GM11168 (cell line): ENCODE measurements at regions not wholly inside any gene's neighbourhood (a gene's known extent, or its start where the extent isn't known, plus 50 kb on each side); places are given as distances from the start of the nearest gene placed in this dataset.
"Not testable (repeated sequence)": the region's sequence is repeated elsewhere in the genome, so short reads cannot be mapped to it uniquely, and the experiment has no call there.

Experiments used
- in situ Hi-C: fragments of 300-500 bp; cut with MboI; formaldehyde crosslinking; loops from one replicate; pipeline ENCODE4 v1.12.0; 2022; ENCODE audit warnings: low sequenced_read_pairs; ENCODE audit not compliant: unreplicated experiment

GRCh38 chr17:71638668-71639067 lies 482.2 kb upstream of the SOX9 start:
- in situ Hi-C loops: no loop called here

GRCh38 chr17:71639865-71640264 lies 481.0 kb upstream of the SOX9 start:
- in situ Hi-C loops: no loop called here

DNA sequence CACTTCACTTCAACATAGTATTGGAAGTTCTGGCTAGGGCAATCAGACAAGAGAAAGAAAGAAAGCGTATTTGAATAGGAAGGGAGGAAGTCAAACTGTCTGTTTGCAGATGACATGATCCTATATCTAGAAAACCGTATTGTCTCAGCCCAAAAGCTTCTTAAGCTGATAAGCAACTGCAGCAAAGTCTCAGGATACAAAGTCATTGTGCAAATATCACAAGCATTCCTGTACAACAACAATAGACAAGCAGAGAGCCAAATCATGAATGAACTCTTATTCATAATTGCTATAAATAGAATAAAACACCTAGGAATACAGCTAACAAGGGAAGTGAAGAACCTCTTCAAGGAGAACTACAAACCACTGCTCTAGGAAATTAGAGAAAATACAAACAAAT lies 473.9 kb upstream of the SOX9 start:
- in situ Hi-C loops: not testable (repeated sequence)

DNA sequence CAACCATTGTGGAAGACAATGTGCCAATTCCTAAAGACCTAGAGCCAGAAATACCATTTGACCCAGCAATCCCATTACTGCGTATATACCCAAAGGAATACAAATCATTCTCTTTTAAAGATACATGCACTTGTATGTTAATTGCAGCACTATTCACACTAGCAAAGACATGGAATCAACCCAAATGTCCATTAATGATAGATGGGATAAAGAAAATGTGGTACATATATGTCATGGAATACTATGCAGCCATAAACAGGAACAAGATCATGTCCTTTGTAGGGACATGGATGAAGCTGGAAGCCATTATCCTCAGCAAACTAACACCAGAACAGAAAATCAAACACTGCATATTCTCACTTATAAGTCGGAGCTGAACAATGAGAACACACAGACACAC lies 472.5 kb upstream of the SOX9 start:
- in situ Hi-C loops: not testable (repeated sequence)

DNA sequence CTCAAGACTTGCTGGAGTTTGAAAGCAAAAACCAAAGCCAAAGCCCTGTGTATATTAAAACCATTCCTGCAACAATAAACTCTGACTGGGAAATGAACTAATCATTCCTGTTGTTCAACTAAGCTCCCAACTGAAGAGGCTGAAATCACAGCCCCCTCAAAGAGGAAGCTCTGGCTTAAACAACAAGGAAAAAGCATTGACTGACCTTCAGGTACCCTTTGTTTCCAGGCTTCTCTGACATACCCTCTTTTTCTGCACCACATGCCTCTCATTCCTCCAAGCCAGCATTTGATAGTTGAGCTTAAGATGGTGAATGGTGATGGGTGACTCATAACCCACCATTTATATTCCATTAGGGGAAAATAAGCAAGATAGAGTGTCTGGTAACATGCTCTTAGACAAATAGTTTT lies 470.9 kb upstream of the SOX9 start:
- in situ Hi-C loops: no loop called here

DNA sequence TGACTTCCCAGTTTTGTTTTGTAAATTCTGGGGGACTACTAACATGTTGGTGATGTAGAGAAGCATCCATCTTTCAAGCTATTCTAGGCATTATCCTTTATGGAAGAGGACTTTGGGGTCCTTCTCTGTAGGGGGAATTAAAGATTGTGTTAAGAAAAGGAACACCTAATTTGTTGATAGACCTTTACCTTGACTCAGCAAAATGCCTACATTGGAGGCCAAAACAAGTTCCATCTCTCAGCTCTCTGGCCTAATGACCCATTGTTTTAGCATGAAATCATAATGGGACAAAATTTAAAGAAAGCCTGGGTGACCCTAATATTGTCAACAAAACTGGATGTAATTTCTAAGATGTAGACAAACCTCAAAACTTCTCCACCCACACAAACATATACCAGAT lies 465.3 kb upstream of the SOX9 start:
- in situ Hi-C loops: no loop called here

- in situ Hi-C loops: no loop called here
These were observed 463.6 kb upstream of the SOX9 start for GRCh38 chr17:71656964-71657858.

DNA sequence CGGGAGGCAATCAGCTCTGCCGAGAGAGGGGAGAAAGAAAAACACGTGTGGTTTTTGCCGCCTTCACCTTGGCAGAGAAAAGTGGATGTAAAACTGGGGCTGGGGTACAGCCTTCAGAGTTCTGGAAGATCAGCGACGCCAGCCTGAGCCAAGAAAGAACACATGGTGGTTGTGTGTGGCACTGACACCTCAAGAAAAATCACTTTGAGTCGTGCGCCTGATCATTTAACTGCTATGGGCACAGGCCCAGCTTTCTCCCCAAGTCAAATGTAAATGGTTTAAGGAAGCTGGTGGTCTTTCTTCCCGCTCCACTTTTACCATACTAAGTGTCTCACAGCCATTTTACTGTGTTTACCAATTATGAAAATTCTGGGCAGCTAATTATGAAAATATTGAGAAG lies 461.8 kb upstream of the SOX9 start:
- in situ Hi-C loops: no loop called here

DNA sequence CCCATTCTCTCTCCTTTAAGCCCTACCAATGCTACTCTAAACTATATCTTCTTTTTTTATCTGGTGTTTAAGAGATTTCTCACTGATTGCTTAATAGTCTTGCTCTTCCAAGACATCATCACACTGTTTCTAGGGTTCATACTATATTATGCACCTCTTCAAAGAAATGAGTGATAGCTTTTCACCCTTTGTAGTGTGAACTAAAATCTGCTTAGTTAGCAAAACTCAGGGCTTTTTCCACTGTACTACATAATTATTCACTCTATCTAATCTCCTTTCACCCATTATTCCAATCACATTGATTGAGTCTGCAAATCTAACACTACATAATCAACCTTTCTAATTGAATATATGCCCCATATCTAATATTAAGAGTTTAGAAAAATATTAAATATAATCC lies 456.0 kb upstream of the SOX9 start:
- in situ Hi-C loops: no loop called here

GRCh38 chr17:71666047-71666446 lies 454.8 kb upstream of the SOX9 start:
- in situ Hi-C loops: no loop called here

DNA sequence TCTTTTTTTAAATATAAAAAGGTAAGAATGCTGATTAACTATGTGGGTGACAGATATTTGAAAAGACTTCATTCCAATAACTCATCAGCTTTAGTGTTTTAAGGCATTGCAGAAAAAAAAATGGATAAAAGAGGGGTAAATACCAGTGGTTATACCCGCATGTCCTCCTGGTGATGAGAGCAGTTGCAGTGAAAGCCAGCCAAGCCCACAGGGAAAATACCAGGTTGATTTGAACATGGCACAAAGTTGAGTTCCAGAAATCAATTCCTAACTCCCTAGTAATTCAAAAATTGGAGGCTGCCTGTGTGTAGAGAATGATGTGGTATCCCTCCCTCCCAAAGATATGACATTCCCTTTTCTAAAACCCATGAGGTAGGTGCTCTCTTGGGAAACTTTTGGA lies 453.2 kb upstream of the SOX9 start:
- in situ Hi-C loops: no loop called here

GRCh38 chr17:71668807-71669206 lies 452.0 kb upstream of the SOX9 start:
- in situ Hi-C loops: no loop called here

- in situ Hi-C loops: no loop called here
These were observed 443.4 kb upstream of the SOX9 start for GRCh38 chr17:71677439-71677838.

- in situ Hi-C loops: no loop called here
These were observed 441.0 kb upstream of the SOX9 start for GRCh38 chr17:71679832-71680231.

DNA sequence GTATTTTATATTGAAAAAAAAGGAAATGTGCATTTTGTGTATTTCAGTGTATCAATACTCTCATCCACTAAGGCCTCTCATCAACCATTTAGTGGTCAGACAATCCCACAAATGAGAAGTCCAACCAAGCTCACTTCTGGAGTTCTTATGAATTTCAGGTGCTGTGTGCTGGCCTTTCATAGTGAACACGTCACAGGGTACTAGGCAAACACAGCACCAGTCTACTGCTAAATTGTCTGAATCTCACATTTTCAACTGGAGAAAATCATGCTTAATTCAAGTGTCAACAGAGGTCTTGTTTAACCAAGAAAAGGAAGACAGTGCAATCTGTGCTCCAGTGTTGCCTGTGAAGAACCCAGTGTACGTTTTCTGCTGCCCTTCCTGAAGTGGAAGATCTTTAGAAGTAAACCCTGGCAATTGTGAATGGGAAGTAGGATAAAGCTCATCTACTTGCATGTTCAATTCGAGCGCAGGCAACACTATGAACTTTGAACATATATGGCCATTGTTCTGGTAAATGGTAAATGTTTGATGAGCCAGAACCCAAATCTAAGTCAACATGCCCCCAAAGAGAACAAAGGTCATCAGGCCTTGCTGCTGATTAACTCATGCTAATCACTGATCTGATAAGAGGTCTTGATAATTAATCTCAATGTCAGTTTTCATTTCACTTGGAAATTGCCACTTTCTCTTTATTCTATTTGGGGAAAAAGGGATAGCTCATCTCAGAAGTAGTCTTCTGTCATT lies 439.2 kb upstream of the SOX9 start:
- in situ Hi-C loops: no loop called here

DNA sequence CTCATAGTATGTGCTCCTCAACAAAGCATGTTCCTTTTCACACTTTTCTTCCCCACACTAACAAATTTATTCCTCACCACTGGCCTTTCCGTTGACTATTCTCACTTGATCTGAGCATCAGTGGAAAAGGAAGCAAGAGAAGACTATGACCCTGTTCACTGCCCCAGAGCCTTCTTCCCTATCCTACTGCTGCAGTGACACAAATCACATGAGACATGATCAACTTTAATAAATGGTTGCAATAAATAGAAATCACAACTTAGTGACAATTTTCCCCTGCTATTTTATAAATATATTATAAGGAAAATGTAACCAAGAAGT lies 438.7 kb upstream of the SOX9 start:
- in situ Hi-C loops: no loop called here

GRCh38 chr17:71689782-71690181 lies 431.0 kb upstream of the SOX9 start:
- in situ Hi-C loops: no loop called here

- in situ Hi-C loops: no loop called here
These were observed 420.9 kb upstream of the SOX9 start for GRCh38 chr17:71699907-71700306.

GRCh38 chr17:71703701-71704100 lies 417.1 kb upstream of the SOX9 start:
- in situ Hi-C loops: no loop called here

- in situ Hi-C loops: no loop called here
These were observed 411.4 kb upstream of the SOX9 start for GRCh38 chr17:71709271-71709890.

- in situ Hi-C loops: no loop called here
These were observed 410.9 kb upstream of the SOX9 start for GRCh38 chr17:71709946-71710345.
